Lung (tissue), 11 donors: ENCODE measurements at regions not wholly inside any gene's neighbourhood (a gene's known extent, or its start where the extent isn't known, plus 50 kb on each side); places are given as distances from the start of the nearest gene placed in this dataset.

Experiments
- ATAC-seq: fragments of 200-7000 bp; cut with Tn5 transposase; one replicate; pipeline ENCODE4 v1.9.1; 2020; ENCODE audit warnings: moderate number of reproducible peaks; ENCODE audit not compliant: insufficient read depth, low FRiP score
- DNase-seq, 3 donors: peaks; one replicate each; pipeline ENCODE4 v3.0.0-alpha.2; 2013 to 2017
- H3K27ac ChIP-seq, 2 donors: one replicate each; pipeline ENCODE4 v1.5.1; 2013; ENCODE audit warnings: mild to moderate bottlenecking in 2 of 2, moderate library complexity in 2 of 2, control low read depth in 1 of 2, inconsistent platforms in 1 of 2, low read depth in 1 of 2, low read length in 1 of 2
- H3K27me3 ChIP-seq, 3 donors: one replicate each; pipeline ENCODE4 v1.5.1; 2013; ENCODE audit warnings: low read length in 2 of 3; ENCODE audit not compliant: control insufficient read depth in 3 of 3, insufficient read depth in 3 of 3
- H3K36me3 ChIP-seq, 4 donors: one replicate each; pipeline ENCODE4 v1.5.1; 2013; ENCODE audit warnings: low read length in 4 of 4, mild to moderate bottlenecking in 1 of 4, moderate library complexity in 1 of 4; ENCODE audit not compliant: control insufficient read depth in 4 of 4, insufficient read depth in 4 of 4
- H3K4me1 ChIP-seq, 5 donors: one replicate each; pipeline ENCODE4 v1.5.1; 2013; ENCODE audit warnings: low read length in 5 of 5, mild to moderate bottlenecking in 2 of 5, moderate library complexity in 1 of 5; ENCODE audit not compliant: control insufficient read depth in 5 of 5, insufficient read depth in 5 of 5
- H3K4me3 ChIP-seq: one replicate; pipeline ENCODE4 v1.5.1; 2013; ENCODE audit warnings: mild to moderate bottlenecking, control low read depth, moderate library complexity
- H3K9ac ChIP-seq, 2 donors: one replicate each; pipeline ENCODE4 v1.5.1; 2013; ENCODE audit warnings: low read length in 2 of 2, control low read depth in 1 of 2; ENCODE audit not compliant: insufficient read depth in 1 of 2
- H3K9me3 ChIP-seq, 4 donors: one replicate each; pipeline ENCODE4 v1.5.1; 2013; ENCODE audit warnings: low read length in 3 of 4, mild to moderate bottlenecking in 1 of 4, moderate library complexity in 1 of 4; ENCODE audit not compliant: control insufficient read depth in 4 of 4, insufficient read depth in 3 of 4
- WGBS, 2 donors: extraction: QIAGEN DNeasy Blood & Tissue Kit; methylation state at CpG; one replicate each; pipeline ENCODE4 v1.1.7; 2013; 5-methylcytosine and 5-hydroxymethylcytosine counted together
- TF ChIP-seq, protein P1 (sequence below): IDR thresholded peaks from 2 replicates; pipeline ENCODE4 v1.5.1; 2012; ENCODE audit warnings: mild to moderate bottlenecking; ENCODE audit errors: control extremely low read depth, extremely low read depth
- donor health status: control.
- donor health status: control.
- donor health status: Bipolar disorder and iron deficiency.
- donor health status: healthy.
- donor health status: DM: yes; HTN: yes; CAD: no.

DNA sequence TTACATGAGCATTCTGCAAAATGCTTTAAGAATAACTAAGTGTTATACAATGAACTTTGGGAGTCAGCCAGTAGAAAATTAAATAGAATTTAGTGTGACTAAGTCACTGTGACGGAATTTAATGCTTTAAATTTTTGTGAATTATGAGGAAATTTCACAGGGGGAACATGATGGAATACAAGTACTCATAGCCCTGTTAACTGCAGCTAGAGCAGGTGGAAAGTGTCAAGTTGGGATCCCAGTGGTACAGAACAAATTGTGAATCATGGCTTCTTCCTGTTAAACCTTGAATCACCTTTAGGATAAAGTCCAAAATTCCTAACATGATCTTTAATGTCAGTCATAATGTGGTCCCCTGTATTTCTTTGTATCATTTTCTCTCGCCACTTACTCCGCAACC, 212.2 kb upstream of the CENPE start:
- H3K27me3 ChIP-seq, result no peaks in the 10 kb centered on the region
- peaks cover 0 to 2% (median 0%) of the 10 kb centered on the region in 4 donors for H3K9me3 ChIP-seq
- H3K36me3 ChIP-seq, result no peaks in the 10 kb centered on the region
- no peak overlapping the region for H3K4me3 ChIP-seq
- DNase-seq (no peak), ATAC-seq (no peak)
- TF ChIP-seq, protein P1, sequence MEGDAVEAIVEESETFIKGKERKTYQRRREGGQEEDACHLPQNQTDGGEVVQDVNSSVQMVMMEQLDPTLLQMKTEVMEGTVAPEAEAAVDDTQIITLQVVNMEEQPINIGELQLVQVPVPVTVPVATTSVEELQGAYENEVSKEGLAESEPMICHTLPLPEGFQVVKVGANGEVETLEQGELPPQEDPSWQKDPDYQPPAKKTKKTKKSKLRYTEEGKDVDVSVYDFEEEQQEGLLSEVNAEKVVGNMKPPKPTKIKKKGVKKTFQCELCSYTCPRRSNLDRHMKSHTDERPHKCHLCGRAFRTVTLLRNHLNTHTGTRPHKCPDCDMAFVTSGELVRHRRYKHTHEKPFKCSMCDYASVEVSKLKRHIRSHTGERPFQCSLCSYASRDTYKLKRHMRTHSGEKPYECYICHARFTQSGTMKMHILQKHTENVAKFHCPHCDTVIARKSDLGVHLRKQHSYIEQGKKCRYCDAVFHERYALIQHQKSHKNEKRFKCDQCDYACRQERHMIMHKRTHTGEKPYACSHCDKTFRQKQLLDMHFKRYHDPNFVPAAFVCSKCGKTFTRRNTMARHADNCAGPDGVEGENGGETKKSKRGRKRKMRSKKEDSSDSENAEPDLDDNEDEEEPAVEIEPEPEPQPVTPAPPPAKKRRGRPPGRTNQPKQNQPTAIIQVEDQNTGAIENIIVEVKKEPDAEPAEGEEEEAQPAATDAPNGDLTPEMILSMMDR, result no peak
- WGBS, 2 donors, result 82 to 88% methylated on average over 3 of the region's 3 CpGs
- no peak overlapping the region for H3K27ac ChIP-seq
- H3K9ac ChIP-seq, result no peak overlapping the region
- H3K4me1 ChIP-seq, result peaks cover 0 to 3% (median 0%) of the 10 kb centered on the region in 5 donors

DNA sequence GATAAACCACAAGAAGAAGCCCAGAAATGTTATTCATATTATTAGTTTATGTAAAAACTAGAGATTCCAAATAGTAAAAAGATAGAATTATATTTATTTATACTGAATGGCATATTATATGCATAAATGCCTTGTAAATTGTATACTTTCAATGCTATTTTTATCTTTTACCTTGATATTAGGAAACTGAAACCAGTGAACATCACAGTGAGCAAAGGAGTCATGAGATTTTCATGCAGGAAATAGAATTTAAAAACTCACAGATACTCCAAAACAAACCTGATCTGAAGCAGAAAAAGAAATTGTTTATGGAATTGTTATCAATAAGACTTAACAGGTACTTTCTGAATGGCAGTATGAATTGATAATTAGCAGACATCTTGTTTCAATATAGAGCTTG, 207.3 kb upstream of the CENPE start:
- ATAC-seq (no peak), DNase-seq (no peak)
- Histone ChIP-seq H3K27me3 (no peaks in the 10 kb centered on the region), H3K36me3 (no peaks in the 10 kb centered on the region), H3K4me1 (no peaks in the 10 kb centered on the region), H3K4me3 (no peak overlapping the region), H3K27ac (no peak overlapping the region), H3K9ac (no peak overlapping the region), H3K9me3 (peaks cover 0 to 2% (median 0%) of the 10 kb centered on the region in 4 donors)
- TF ChIP-seq, protein P1, result no peak

DNA sequence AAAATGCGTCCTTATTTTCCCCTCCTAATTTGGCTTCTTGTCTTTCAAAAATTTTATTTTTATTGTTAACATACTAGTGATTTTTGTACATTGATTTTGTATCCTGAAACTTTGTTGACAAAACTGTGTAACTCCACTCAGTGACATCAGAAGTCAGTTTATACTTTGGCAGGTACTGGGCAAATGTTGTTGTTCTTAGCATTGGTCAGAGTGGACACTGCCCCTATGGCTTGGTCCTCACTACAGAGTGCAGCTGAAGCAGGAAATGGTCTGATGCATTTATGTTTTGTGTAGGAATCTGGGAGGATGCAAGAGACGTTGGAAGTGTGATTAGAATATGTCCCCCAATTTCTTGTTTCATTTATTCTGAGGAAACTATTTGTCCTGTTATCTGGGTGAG, 205.5 kb upstream of the CENPE start:
- WGBS, 2 donors, result 60 to 67% methylated on average over 2 of the region's 2 CpGs
- no peak for DNase-seq
- Histone ChIP-seq H3K36me3 (no peaks in the 10 kb centered on the region), H3K27me3 (no peaks in the 10 kb centered on the region), H3K9me3 (no peaks in the 10 kb centered on the region), H3K4me3 (no peak overlapping the region), H3K4me1 (no peaks in the 10 kb centered on the region), H3K9ac (no peak overlapping the region), H3K27ac (no peak overlapping the region)
- TF ChIP-seq, protein P1, result no peak
- ATAC-seq, result no peak

DNA sequence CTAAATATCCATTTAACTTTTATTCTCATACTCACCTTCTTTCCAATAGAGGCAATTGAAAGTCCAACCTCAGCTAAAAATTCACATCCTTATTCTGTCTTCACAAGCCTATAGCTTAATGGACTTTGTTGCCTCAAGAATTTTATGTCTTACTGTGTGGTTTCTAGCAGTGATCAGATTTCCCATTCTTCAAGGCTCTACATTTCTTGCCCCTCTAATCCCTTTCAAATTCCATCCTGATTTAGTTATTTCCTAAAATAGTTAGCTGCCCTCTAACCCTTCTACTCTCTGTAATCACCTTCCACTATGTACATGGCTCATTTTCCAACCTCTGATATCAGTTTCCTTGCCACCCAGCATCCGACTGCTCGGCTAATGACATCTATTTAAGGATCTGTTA, 204.1 kb upstream of the CENPE start:
- Histone ChIP-seq H3K4me1 (no peaks in the 10 kb centered on the region), H3K9ac (no peak overlapping the region), H3K36me3 (no peaks in the 10 kb centered on the region), H3K4me3 (no peak overlapping the region), H3K9me3 (no peaks in the 10 kb centered on the region), H3K27me3 (no peaks in the 10 kb centered on the region), H3K27ac (no peak overlapping the region)
- 81 to 84% methylated on average over 2 of the region's 2 CpGs for WGBS, 2 donors
- ATAC-seq, result no peak
- no peak for DNase-seq
- TF ChIP-seq, protein P1, result no peak
